Hepatocyte (in vitro differentiated cells): ENCODE measurements at regions not wholly inside any gene's neighbourhood (a gene's known extent, or its start where the extent isn't known, plus 50 kb on each side); places are given as distances from the start of the nearest gene placed in this dataset.

Experiments used
- DNase-seq: peaks from one replicate; pipeline ENCODE4 v3.0.0-alpha.2; 2016; ENCODE audit warnings: low spot score
- H2AFZ ChIP-seq: fragments of 200-600 bp; sonication (generic); 2 replicates; pipeline ENCODE4 v1.6.0; 2016; ENCODE audit warnings: antibody characterized with exemption, mild to moderate bottlenecking
- H3K27ac ChIP-seq: fragments of 200-600 bp; sonication (generic); 2 replicates; pipeline ENCODE4 v1.5.1; 2016; ENCODE audit warnings: mild to moderate bottlenecking
- H3K27me3 ChIP-seq: fragments of 200-600 bp; sonication (generic); 2 replicates; pipeline ENCODE4 v1.6.1; 2016
- H3K36me3 ChIP-seq: fragments of 200-600 bp; sonication (generic); replicated peaks from 2 replicates; pipeline ENCODE4 v1.5.1; 2016; ENCODE audit warnings: low read depth; ENCODE audit not compliant: insufficient read depth
- H3K4me1 ChIP-seq: fragments of 200-600 bp; sonication (generic); 2 replicates; pipeline ENCODE4 v1.5.1; 2016; ENCODE audit warnings: mild to moderate bottlenecking, moderate library complexity; ENCODE audit not compliant: insufficient read depth
- H3K4me2 ChIP-seq: fragments of 200-600 bp; sonication (generic); 2 replicates; pipeline ENCODE4 v1.6.0; 2016
- H3K4me3 ChIP-seq: fragments of 200-600 bp; sonication (generic); 2 replicates; pipeline ENCODE4 v1.5.1; 2016; ENCODE audit warnings: mild to moderate bottlenecking
- H3K79me2 ChIP-seq: fragments of 200-600 bp; sonication (generic); 2 replicates; pipeline ENCODE4 v1.6.0; 2017; ENCODE audit warnings: mild to moderate bottlenecking
- H3K9me2 ChIP-seq: fragments of 200-600 bp; sonication (generic); replicated peaks from 2 replicates; pipeline ENCODE4 v1.6.0; 2017; ENCODE audit warnings: mild to moderate bottlenecking; ENCODE audit not compliant: insufficient read depth
- H3K9me3 ChIP-seq: fragments of 200-600 bp; sonication (generic); 2 replicates; pipeline ENCODE4 v1.5.1; 2016; ENCODE audit warnings: low read depth, mild to moderate bottlenecking
- H4K20me1 ChIP-seq: fragments of 200-600 bp; sonication (generic); 2 replicates; pipeline ENCODE4 v1.6.0; 2016; ENCODE audit warnings: mild to moderate bottlenecking; ENCODE audit not compliant: insufficient read depth, poor library complexity, severe bottlenecking
- EZH2 ChIP-seq: fragments of 200-600 bp; sonication (generic); IDR thresholded peaks from 2 replicates; pipeline ENCODE4 v1.6.1; 2016; ENCODE audit warnings: antibody characterized with exemption, mild to moderate bottlenecking, borderline replicate concordance
- EZH2phosphoT487 ChIP-seq: fragments of 200-600 bp; sonication (generic); IDR thresholded peaks from one replicate; pipeline ENCODE4 v1.6.1; 2018; ENCODE audit warnings: antibody characterized with exemption, mild to moderate bottlenecking, low read depth, moderate library complexity; ENCODE audit not compliant: unreplicated experiment, severe bottlenecking
- WGBS: methylation state at CpG from one replicate; pipeline ENCODE4 v1.1.6; 2016; ENCODE audit warnings: low lambda C conversion rate; ENCODE audit errors: missing lambda C conversion rate; 5-methylcytosine and 5-hydroxymethylcytosine counted together
- TF ChIP-seq, protein P1 (sequence below): fragments of 200-600 bp; sonication (generic); IDR thresholded peaks from 2 replicates; pipeline ENCODE4 v1.5.1; 2016; ENCODE audit warnings: antibody characterized with exemption, mild to moderate bottlenecking; ENCODE audit not compliant: poor library complexity

DNA sequence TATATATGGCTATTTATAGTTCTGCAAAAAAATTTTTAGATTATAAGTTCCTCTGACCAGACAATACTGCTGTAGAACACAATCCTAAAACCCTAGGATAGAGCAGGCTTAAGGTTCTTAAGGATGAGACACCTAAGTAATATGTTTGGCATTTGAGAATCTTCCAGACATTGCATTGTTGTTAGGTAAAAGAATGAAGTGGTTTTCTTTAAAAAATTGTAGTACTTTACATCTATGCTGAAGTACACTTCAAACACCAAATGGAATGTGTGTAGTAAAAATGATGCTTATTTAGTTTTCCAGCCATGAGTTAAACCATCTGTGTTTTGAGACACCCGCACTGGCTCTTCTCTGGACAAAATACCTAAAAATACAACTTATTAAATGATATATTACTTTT, 857.7 kb downstream of the OTOL1 start:
- Histone ChIP-seq H3K4me1 (no peaks in the 10 kb centered on the region), H4K20me1 (no peaks in the 10 kb centered on the region), H3K27me3 (no peaks in the 10 kb centered on the region), H2AFZ (no peak overlapping the region), H3K9me2 (no peaks in the 10 kb centered on the region), H3K36me3 (no peaks in the 10 kb centered on the region), H3K9me3 (no peaks in the 10 kb centered on the region), H3K27ac (no peak overlapping the region), H3K79me2 (no peaks in the 10 kb centered on the region), H3K4me3 (no peak overlapping the region), H3K4me2 (no peak overlapping the region)
- WGBS = 68% methylated on average over 1 of the region's 1 CpG
- DNase-seq = no peak
- TF ChIP-seq EZH2phosphoT487 = no peak

DNA sequence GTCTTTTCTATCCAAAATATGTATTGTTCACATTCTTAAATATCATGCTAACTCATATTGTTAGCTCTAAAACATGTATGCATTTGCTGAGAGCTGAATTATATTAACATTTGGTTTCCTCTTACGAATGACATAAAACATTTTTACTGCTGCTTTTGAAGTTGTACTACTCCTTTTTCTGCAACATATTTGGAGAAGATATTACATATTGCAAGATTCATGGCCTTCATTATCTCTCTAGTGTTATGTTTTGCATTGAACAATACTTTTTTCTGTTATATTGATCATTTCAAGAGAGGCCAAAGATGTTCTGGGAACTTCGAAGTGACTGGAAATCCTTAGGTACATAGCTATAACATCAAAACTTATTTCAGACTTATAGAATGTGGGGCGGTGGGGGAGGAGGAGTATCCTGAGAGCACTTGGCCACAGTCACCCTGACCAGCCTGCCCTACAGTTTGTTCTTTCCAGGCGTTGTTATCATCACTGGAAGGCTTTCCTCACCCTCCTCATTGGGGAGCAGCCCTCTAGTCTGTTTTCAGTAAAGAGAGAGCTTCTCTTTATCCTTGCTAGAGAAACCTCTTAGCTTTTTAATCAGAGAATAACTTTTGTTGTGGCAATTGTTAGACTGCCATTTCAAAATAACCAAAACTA, 868.6 kb downstream of the OTOL1 start:
- Histone ChIP-seq H4K20me1 (no peaks in the 10 kb centered on the region), H3K4me3 (no peak overlapping the region), H3K27ac (no peak overlapping the region), H2AFZ (no peak overlapping the region), H3K4me2 (no peak overlapping the region), H3K79me2 (no peaks in the 10 kb centered on the region), H3K4me1 (peaks cover 13% of the 10 kb centered on the region), H3K9me3 (no peaks in the 10 kb centered on the region), H3K9me2 (no peaks in the 10 kb centered on the region), H3K27me3 (no peaks in the 10 kb centered on the region), H3K36me3 (no peaks in the 10 kb centered on the region)
- WGBS = 77% methylated on average over 4 of the region's 4 CpGs
- no peak for DNase-seq
- TF ChIP-seq EZH2phosphoT487 = no peak
- no peak for TF ChIP-seq EZH2

DNA sequence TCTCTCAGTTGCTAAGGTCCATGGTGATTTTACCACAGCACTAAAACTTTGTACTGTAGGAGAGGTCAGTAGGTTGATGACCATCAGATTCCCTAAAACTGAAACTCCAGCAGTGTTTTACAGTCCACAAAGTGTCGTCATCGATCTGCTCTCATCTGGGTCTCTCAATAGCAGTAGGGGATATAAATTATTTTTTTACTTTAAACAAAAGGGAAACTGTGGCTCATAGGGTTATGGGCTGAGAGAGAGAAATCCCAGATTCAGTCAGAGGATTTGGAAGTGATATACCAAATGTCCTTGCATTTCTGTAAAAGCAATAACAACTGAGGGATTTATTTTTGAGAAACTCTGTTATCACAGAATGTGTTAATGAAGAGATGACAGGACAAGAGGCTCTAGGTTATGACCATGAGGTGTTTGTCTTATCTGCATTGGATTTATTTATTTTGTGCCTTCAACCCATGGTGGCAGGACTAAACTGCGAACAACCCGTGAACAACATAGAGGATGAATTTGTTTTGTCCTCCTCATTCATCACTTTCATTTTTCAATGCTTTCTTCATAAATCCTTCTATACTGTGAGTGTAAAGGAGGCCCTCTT, 869.7 kb downstream of the OTOL1 start:
- DNase-seq = no peak
- no peak overlapping the region for H2AFZ ChIP-seq
- no peak overlapping the region for H3K4me3 ChIP-seq
- no peaks in the 10 kb centered on the region for H3K27me3 ChIP-seq
- H3K4me1 ChIP-seq = peaks cover 13% of the 10 kb centered on the region
- H3K4me2 ChIP-seq = no peak overlapping the region
- WGBS = 71% methylated on average over 4 of the region's 4 CpGs
- TF ChIP-seq EZH2phosphoT487 (no peak), EZH2 (no peak)
- TF ChIP-seq, protein P1, sequence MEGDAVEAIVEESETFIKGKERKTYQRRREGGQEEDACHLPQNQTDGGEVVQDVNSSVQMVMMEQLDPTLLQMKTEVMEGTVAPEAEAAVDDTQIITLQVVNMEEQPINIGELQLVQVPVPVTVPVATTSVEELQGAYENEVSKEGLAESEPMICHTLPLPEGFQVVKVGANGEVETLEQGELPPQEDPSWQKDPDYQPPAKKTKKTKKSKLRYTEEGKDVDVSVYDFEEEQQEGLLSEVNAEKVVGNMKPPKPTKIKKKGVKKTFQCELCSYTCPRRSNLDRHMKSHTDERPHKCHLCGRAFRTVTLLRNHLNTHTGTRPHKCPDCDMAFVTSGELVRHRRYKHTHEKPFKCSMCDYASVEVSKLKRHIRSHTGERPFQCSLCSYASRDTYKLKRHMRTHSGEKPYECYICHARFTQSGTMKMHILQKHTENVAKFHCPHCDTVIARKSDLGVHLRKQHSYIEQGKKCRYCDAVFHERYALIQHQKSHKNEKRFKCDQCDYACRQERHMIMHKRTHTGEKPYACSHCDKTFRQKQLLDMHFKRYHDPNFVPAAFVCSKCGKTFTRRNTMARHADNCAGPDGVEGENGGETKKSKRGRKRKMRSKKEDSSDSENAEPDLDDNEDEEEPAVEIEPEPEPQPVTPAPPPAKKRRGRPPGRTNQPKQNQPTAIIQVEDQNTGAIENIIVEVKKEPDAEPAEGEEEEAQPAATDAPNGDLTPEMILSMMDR = no peak
- H4K20me1 ChIP-seq = no peaks in the 10 kb centered on the region
- H3K9me2 ChIP-seq = no peaks in the 10 kb centered on the region
- no peaks in the 10 kb centered on the region for H3K36me3 ChIP-seq
- H3K27ac ChIP-seq = no peak overlapping the region
- no peaks in the 10 kb centered on the region for H3K9me3 ChIP-seq
- no peaks in the 10 kb centered on the region for H3K79me2 ChIP-seq

DNA sequence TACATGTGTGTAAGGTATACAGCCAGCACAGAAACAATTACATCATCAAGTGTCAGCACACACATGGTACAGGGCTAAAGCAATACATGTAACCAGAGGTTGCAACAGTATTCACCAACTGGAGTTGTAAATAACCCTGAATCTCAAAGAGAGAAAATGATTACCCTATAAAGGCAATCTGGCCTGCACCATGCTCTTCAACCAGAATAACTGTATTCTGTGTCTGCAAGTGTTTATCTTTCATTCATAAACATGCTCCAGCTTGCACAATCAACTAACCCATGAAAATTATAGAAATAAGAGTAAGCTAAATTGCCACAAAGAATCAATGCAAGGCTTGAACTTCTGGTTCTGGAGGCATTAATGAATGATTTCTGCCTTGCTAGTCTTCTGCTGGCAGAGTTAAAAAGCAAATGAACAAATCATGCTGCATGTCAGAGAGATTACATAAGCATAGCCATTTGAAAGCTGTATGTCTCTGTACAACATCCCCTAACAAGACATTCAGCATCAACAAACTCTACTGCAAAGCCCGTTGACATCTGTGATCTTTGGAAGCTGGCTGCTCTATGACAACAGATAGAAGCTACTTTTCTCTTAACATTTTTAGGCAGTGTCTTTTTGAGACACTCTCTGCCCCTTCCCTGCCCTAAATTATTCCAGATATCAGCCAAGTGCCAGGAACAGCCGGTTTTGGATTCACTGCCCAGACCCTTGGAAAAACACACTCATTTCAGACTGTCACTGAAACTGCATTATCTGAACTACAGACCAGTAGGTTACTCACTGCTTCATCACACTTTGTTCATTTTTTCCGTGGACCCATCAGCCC, 871.0 kb downstream of the OTOL1 start:
- H2AFZ ChIP-seq = no peak overlapping the region
- H3K9me3 ChIP-seq = no peaks in the 10 kb centered on the region
- peaks cover 13% of the 10 kb centered on the region for H3K4me1 ChIP-seq
- no peaks in the 10 kb centered on the region for H3K9me2 ChIP-seq
- DNase-seq = no peak
- 55% methylated on average over 3 of the region's 3 CpGs for WGBS
- no peaks in the 10 kb centered on the region for H3K27me3 ChIP-seq
- H3K4me3 ChIP-seq = no peak overlapping the region
- TF ChIP-seq, protein P1 = no peak
- no peak for TF ChIP-seq EZH2phosphoT487
- no peak for TF ChIP-seq EZH2
- no peaks in the 10 kb centered on the region for H3K79me2 ChIP-seq
- H4K20me1 ChIP-seq = no peaks in the 10 kb centered on the region
- H3K36me3 ChIP-seq = no peaks in the 10 kb centered on the region
- H3K4me2 ChIP-seq = no peak overlapping the region
- no peak overlapping the region for H3K27ac ChIP-seq
